ENCODE measurements at regions not wholly inside any gene's neighbourhood (a gene's known extent, or its start where the extent isn't known, plus 50 kb on each side); places are given as distances from the start of the nearest gene placed in this dataset.

- no peak overlapping the region for H3K4ac ChIP-seq (ENCODE audit: low read depth, low read length)
- H3K9ac ChIP-seq (ENCODE audit: low read depth, low read length), result no peak overlapping the region
- H2BK20ac ChIP-seq (ENCODE audit: low read depth, low read length), result no peak overlapping the region
- H4K20me1 ChIP-seq (ENCODE audit: insufficient read depth, low read length), result no peaks in the 10 kb centered on the region
- ChIA-PET POLR2A (ENCODE audit: unreplicated experiment) (no interaction called here), CTCF (no interaction called here)
- no peaks in the 10 kb centered on the region for H3K36me3 ChIP-seq (ENCODE audit: control insufficient read depth, insufficient read depth, low read length)
- no peaks in the 10 kb centered on the region for H3K79me1 ChIP-seq (ENCODE audit: low read depth in 1 of 2, low read length in 2 of 2)
- no peak overlapping the region for H2BK5ac ChIP-seq (ENCODE audit: low read depth, low read length, poor library complexity, severe bottlenecking)
- no peak overlapping the region for H2AFZ ChIP-seq (replicated peaks; ENCODE audit: low read length, poor library complexity)
- H4K8ac ChIP-seq (ENCODE audit: low read depth in 2 of 2, low read length in 2 of 2), result no peak overlapping the region
- no peak overlapping the region for H3K4me3 ChIP-seq (ENCODE audit: insufficient read depth, low read depth, low read length)
- H2AK5ac ChIP-seq (ENCODE audit: low read depth, low read length), result no peak overlapping the region
- ATAC-seq (ENCODE audit: low read depth) (no peak), DNase-seq (no peak)
- no peak for TF ChIP-seq NFE2L2 (IDR thresholded peaks at IDR 0.05; ENCODE audit: low read depth, low read length)
- no peak for TF ChIP-seq SMC3 (IDR thresholded peaks at IDR 0.05; ENCODE audit: low read depth, low read length)
- TF ChIP-seq MXI1 (IDR thresholded peaks at IDR 0.05; ENCODE audit: borderline replicate concordance, low read depth, low read length), result no peak
- no peak overlapping the region for H2BK15ac ChIP-seq (ENCODE audit: low read depth, low read length)
- no peak overlapping the region for H3K4me2 ChIP-seq (ENCODE audit: low read depth, low read length)
- dilution Hi-C loops (cut with HindIII; ENCODE audit: low sequenced_read_pairs, unreplicated experiment) (no loop called here), in situ Hi-C loops (cut with MboI; ENCODE audit: low sequenced_read_pairs) (no loop called here), intact Hi-C loops (cut with micrococcal nuclease) (no loop called here)
- 0 out of 2 replicates have a peak, but pooled peaks cover 2% of the 10 kb centered on the region for H3K4me1 ChIP-seq (ENCODE audit: control insufficient read depth, insufficient read depth, low read length)
- H4K5ac ChIP-seq (ENCODE audit: low read depth, low read length), result no peak overlapping the region
- no peak overlapping the region for H2BK120ac ChIP-seq (ENCODE audit: low read depth, low read length)
- H4K91ac ChIP-seq (ENCODE audit: insufficient read depth, low read depth, low read length), result no peak overlapping the region
- H3K18ac ChIP-seq (ENCODE audit: low read depth, low read length), result no peak overlapping the region
- no TSS peak for BruUV-seq (replicated peaks)
- H3K9me1 ChIP-seq (ENCODE audit: insufficient read depth, low read length), result no peaks in the 10 kb centered on the region
- no peak overlapping the region for H2AK9ac ChIP-seq (replicated peaks; ENCODE audit: low read depth, low read length, poor library complexity)
- no peaks in the 10 kb centered on the region for H3K9me3 ChIP-seq (ENCODE audit: control insufficient read depth, insufficient read depth, low read length)
- no peak overlapping the region for H3K27ac ChIP-seq (ENCODE audit: insufficient read depth, low read length)
- H3K56ac ChIP-seq (ENCODE audit: extremely low read depth, insufficient read depth, low read length), result no peak overlapping the region
- peaks cover 48% of the 10 kb centered on the region for H3K27me3 ChIP-seq (ENCODE audit: control insufficient read depth, insufficient read depth, low read length)
- no peak overlapping the region for H3K14ac ChIP-seq (replicated peaks; ENCODE audit: low read depth, low read length)
- WGBS, 2 experiments (ENCODE audit: extremely low coverage in 2 of 2, insufficient read length in 1 of 2), result 13% methylated on average over 1 of the region's 4 CpGs; no CpG with 5 or more reads in 1 of the 2 experiments
- no peak overlapping the region for H3K23ac ChIP-seq (ENCODE audit: low read depth, low read length)
These were observed 105.5 kb downstream of the IRS2 start for GRCh38 chr13:109680930-109681329.

Data from IMR-90 (cell line).